DND-41 (cell line): ENCODE measurements at regions not wholly inside any gene's neighbourhood (a gene's known extent, or its start where the extent isn't known, plus 50 kb on each side); places are given as distances from the start of the nearest gene placed in this dataset.

Experiments
- ATAC-seq: fragments of 200-7000 bp; cut with Tn5 transposase; 3 replicates; pipeline ENCODE4 v1.9.1; 2021; ENCODE audit warnings: low read depth; ENCODE audit not compliant: insufficient read depth
- DNase-seq: peaks from one replicate; pipeline ENCODE4 v3.0.0-alpha.2; 2020
- H2AFZ ChIP-seq: 2 replicates; pipeline ENCODE4 v1.6.0; 2012; ENCODE audit warnings: low read depth, low read length
- H3K27ac ChIP-seq: 2 replicates; pipeline ENCODE4 v1.5.1; 2012; ENCODE audit warnings: low read length, inconsistent platforms
- H3K27me3 ChIP-seq: fragments of 200-600 bp; sonication (generic); 2 replicates; pipeline ENCODE4 v1.6.0; 2012; ENCODE audit warnings: low read length, mild to moderate bottlenecking, inconsistent platforms; ENCODE audit not compliant: insufficient read depth, poor library complexity
- H3K36me3 ChIP-seq: 2 replicates; pipeline ENCODE4 v1.5.1; 2012; ENCODE audit warnings: low read length, inconsistent platforms; ENCODE audit not compliant: insufficient read depth
- H3K4me1 ChIP-seq: 2 replicates; pipeline ENCODE4 v1.5.1; 2012; ENCODE audit warnings: mild to moderate bottlenecking, low read length; ENCODE audit not compliant: insufficient read depth
- H3K4me2 ChIP-seq: 2 replicates; pipeline ENCODE4 v1.6.0; 2012; ENCODE audit warnings: mild to moderate bottlenecking, moderate library complexity, low read length, inconsistent platforms; ENCODE audit not compliant: insufficient read depth
- H3K4me3 ChIP-seq, 2 experiments: fragments of 200-600 bp in 1 of 2; shearing (Covaris generic) in 1 of 2; 2 replicates each; pipeline ENCODE4 v1.5.1; 2012 to 2016; ENCODE audit warnings: inconsistent platforms in 2 of 2, low read length in 2 of 2, mild to moderate bottlenecking in 2 of 2, low read depth in 1 of 2, moderate library complexity in 1 of 2
- H3K79me2 ChIP-seq: 2 replicates; pipeline ENCODE4 v1.6.0; 2012; ENCODE audit warnings: low read length, inconsistent platforms; ENCODE audit not compliant: insufficient read depth
- H3K9ac ChIP-seq: 2 replicates; pipeline ENCODE4 v1.6.0; 2012; ENCODE audit warnings: low read depth, mild to moderate bottlenecking, inconsistent platforms, low read length, moderate library complexity
- H3K9me3 ChIP-seq: 2 replicates; pipeline ENCODE4 v1.5.1; 2012; ENCODE audit warnings: low read length, moderate library complexity, mild to moderate bottlenecking, inconsistent platforms; ENCODE audit not compliant: insufficient read depth, severe bottlenecking
- H4K20me1 ChIP-seq: 2 replicates; pipeline ENCODE4 v1.6.0; 2012; ENCODE audit warnings: low read length; ENCODE audit not compliant: insufficient read depth
- EZH2 ChIP-seq: IDR thresholded peaks from 3 replicates; pipeline ENCODE4 v1.6.1; 2012; ENCODE audit warnings: borderline replicate concordance, low read depth, mild to moderate bottlenecking, moderate library complexity, low read length, inconsistent platforms; ENCODE audit not compliant: severe bottlenecking
- TF ChIP-seq, protein P1 (sequence below): IDR thresholded peaks from 2 replicates; pipeline ENCODE4 v1.5.1; 2012; ENCODE audit warnings: borderline replicate concordance, low read length, moderate library complexity, mild to moderate bottlenecking; ENCODE audit not compliant: poor library complexity, severe bottlenecking; ENCODE audit errors: extremely low read depth

DNA sequence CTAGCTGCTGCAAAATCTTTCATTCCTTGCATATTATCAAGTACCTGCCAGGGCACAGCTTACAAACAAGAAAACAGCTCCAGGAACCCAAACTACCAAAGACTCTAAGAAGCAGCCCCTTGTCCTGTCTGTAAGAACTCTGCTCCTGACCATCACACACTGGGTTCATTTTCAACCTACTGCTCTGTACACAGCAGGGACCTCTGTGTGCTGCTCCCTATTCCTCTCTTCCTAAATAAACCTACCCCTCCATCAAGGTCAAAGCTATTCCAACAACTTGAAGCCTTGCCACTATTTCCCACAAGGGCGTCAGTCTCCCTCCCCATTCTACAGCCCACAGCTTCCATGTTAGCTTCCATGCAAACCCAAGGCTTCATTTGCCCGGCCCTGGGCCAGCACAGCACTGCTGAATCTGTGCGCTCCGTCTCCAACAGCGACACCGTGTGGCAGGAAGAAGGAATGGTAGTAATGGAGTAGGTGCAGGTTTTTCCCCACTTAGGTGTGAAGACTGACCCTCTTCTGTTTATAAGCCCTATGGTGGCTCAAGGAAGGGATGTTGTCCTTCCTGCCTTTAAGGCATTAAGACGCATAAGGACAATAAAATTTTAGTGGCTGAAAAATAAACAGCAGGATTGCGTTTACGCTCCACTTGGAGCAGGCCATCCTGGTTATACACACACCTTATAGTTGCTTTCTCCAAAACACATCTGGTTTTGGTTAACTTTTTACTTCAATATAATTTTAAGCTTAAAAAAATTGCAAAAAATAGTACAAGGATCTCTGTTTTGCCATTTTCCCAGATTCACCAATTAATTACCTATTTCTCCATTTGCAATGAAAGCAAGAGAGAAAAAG lies 115.2 kb upstream of the NXT1 start:
- TF ChIP-seq, protein P1, sequence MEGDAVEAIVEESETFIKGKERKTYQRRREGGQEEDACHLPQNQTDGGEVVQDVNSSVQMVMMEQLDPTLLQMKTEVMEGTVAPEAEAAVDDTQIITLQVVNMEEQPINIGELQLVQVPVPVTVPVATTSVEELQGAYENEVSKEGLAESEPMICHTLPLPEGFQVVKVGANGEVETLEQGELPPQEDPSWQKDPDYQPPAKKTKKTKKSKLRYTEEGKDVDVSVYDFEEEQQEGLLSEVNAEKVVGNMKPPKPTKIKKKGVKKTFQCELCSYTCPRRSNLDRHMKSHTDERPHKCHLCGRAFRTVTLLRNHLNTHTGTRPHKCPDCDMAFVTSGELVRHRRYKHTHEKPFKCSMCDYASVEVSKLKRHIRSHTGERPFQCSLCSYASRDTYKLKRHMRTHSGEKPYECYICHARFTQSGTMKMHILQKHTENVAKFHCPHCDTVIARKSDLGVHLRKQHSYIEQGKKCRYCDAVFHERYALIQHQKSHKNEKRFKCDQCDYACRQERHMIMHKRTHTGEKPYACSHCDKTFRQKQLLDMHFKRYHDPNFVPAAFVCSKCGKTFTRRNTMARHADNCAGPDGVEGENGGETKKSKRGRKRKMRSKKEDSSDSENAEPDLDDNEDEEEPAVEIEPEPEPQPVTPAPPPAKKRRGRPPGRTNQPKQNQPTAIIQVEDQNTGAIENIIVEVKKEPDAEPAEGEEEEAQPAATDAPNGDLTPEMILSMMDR: peak; percentile 64
- no peak for TF ChIP-seq EZH2
- Histone ChIP-seq H3K79me2 (no peaks in the 10 kb centered on the region), H3K4me2 (no peak overlapping the region), H3K4me1 (no peaks in the 10 kb centered on the region), H4K20me1 (no peaks in the 10 kb centered on the region), H3K4me3 (no peak overlapping the region), H3K27me3 (no peaks in the 10 kb centered on the region), H3K9ac (no peak overlapping the region), H3K9me3 (peaks cover 10% of the 10 kb centered on the region), H3K36me3 (no peaks in the 10 kb centered on the region), H3K27ac (no peak overlapping the region), H2AFZ (no peak overlapping the region)
- DNase-seq (no peak), ATAC-seq (no peak; the same call in 2 of the 3 replicates)

DNA sequence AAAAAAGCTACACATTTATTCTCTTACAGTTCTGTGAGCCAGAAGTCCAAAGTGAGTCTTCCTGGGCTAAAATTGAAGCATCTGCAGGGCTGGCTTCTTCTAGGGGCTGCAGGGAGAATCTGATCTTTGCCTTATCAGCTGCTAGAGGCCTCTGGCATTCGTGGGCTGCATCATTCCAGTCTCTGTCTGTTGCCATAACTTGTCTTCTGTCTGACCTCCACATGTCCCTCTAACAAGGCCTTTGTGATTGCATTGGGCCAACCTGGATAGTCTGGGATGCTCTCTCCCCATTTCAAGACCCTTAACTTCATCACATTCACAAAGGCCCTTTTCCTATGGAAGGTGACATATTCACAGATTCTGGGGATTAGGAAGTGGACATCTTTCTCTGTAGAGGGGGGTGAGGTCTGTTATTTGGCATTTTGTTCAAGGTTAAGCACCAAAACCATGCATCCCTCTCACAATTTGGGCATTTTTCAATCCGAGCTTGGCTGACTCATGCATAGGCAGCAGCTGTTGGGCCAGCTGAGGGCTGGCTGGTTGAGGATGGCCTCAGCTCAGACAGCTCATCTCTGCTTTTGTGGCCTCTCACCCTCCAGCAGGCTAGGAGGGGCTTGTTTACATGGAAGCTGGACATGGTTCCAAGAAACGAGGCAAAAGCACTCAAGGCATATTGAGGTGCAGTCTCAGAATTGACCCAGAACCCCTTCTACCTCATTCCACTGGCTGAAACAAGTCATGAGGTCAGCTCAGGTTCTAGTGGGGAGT lies 116.1 kb upstream of the NXT1 start:
- no peak for ATAC-seq
- H3K27me3 ChIP-seq: no peaks in the 10 kb centered on the region
- no peak for DNase-seq
- TF ChIP-seq EZH2: no peak
- TF ChIP-seq, protein P1: no peak
- H4K20me1 ChIP-seq: no peaks in the 10 kb centered on the region
- H3K4me3 ChIP-seq: no peak overlapping the region
- H3K9me3 ChIP-seq: peaks cover 10% of the 10 kb centered on the region
- no peaks in the 10 kb centered on the region for H3K79me2 ChIP-seq
- no peaks in the 10 kb centered on the region for H3K36me3 ChIP-seq
- no peaks in the 10 kb centered on the region for H3K4me1 ChIP-seq
- H3K9ac ChIP-seq: no peak overlapping the region
- H3K4me2 ChIP-seq: no peak overlapping the region
- no peak overlapping the region for H3K27ac ChIP-seq
- H2AFZ ChIP-seq: no peak overlapping the region

DNA sequence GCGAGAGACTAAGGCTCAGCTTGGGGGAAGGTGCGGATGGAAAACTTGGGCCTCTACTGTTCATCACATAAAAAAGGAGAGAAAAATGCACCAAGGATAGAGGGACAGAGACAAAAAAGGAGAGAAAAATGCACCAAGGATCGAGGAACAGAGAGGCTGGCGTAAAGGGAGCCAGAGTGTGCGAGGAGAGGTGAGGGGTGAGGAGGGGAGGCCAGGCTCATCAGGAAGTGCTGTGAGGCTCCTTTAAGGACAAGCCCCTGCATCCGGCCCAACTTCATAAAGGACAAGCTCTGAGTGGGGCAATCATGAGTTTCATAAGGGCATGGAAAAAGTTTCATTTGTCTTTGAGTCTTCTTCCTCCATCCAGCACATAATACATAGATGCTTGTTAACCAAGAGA lies 117.2 kb upstream of the NXT1 start:
- Histone ChIP-seq H3K9ac (no peak overlapping the region), H3K4me3 (no peak overlapping the region), H3K27ac (no peak overlapping the region), H3K36me3 (no peaks in the 10 kb centered on the region), H3K4me2 (no peak overlapping the region), H3K79me2 (no peaks in the 10 kb centered on the region), H3K9me3 (peaks cover 10% of the 10 kb centered on the region), H4K20me1 (no peaks in the 10 kb centered on the region), H2AFZ (no peak overlapping the region), H3K4me1 (no peaks in the 10 kb centered on the region), H3K27me3 (no peaks in the 10 kb centered on the region)
- TF ChIP-seq EZH2: no peak
- TF ChIP-seq, protein P1: no peak
- no peak for ATAC-seq
- DNase-seq: no peak
